ENCODE measurements at regions not wholly inside any gene's neighbourhood (a gene's known extent, or its start where the extent isn't known, plus 50 kb on each side); places are given as distances from the start of the nearest gene placed in this dataset.

DNA sequence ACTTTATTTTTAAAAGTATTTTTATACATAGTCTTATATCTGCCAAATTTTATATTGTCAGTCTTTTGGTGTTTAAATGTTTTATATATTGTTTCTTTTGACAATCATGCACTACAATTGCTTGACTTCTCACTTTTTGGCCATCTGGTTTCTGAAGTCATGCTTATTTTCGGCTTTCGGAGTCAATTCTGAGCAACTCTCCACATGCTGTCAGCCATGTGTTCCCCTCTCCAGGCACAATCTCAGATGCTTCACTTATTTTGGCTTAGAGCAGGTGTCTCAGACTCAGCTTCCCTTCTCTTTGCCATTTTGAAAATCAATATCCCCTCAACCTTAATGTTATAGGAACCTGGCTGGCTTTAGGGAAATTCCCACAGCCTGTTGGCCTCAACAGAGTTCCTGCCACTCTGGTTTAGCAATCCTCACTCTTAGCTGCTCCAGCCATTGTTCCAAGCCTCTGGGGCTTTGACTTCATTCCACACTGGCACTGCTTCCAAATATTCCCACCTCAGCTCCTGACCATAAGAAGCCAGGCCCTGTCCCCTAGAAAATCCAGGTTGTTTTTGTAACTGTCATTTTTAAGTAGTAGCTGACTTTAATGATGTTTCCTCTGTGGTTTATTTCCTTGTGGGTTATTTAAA is 125.5 kb upstream of the FAR2 start:
- Histone ChIP-seq H2BK15ac (ENCODE audit: low read depth, low read length) (no peak overlapping the region), H3K23me2 (ENCODE audit: insufficient read length, low read depth, low read length, poor library complexity, severe bottlenecking) (no peaks in the 10 kb centered on the region), H2AK5ac (ENCODE audit: insufficient read length, low read length) (no peak overlapping the region), H3K4ac (ENCODE audit: low read depth, low read length) (no peak overlapping the region), H2BK5ac (ENCODE audit: insufficient read length, low read length) (no peak overlapping the region), H3K27ac (ENCODE audit: insufficient read length, low read depth, low read length) (no peak overlapping the region), H3K14ac (ENCODE audit: insufficient read depth, low read length) (no peak overlapping the region), H3K9me3 (ENCODE audit: control insufficient read depth, low read depth, low read length) (no peaks in the 10 kb centered on the region), H2AFZ (ENCODE audit: low read length) (no peak overlapping the region), H3K4me1 (ENCODE audit: insufficient read depth, low read length) (no peaks in the 10 kb centered on the region), H4K20me1 (ENCODE audit: control insufficient read depth, insufficient read depth, insufficient read length) (no peaks in the 10 kb centered on the region), H3K4me2 (ENCODE audit: insufficient read depth, insufficient read length, low read length) (no peak overlapping the region), H2BK20ac (ENCODE audit: low read depth, low read length, poor library complexity, severe bottlenecking) (no peak overlapping the region), H3T11ph (ENCODE audit: low read length) (no peak overlapping the region), H3K56ac (ENCODE audit: insufficient read length, low read depth, low read length) (no peak overlapping the region), H3K79me1 (ENCODE audit: insufficient read depth, low read depth, low read length, poor library complexity, severe bottlenecking) (no peaks in the 10 kb centered on the region), H2BK120ac (ENCODE audit: low read depth, low read length, poor library complexity, severe bottlenecking) (no peak overlapping the region), H4K8ac (replicated peaks; ENCODE audit: insufficient read length, low read depth, low read length) (no peak overlapping the region), H3K79me2 (ENCODE audit: insufficient read depth, low read length) (no peaks in the 10 kb centered on the region), H3K27me3 (ENCODE audit: insufficient read depth, low read length) (no peaks in the 10 kb centered on the region), H4K5ac (ENCODE audit: insufficient read length, low read depth, low read length) (no peak overlapping the region), H2BK12ac (ENCODE audit: insufficient read length, low read depth, low read length) (no peak overlapping the region), H3K23ac (ENCODE audit: insufficient read length, low read depth, low read length) (no peak overlapping the region), H3K9ac (ENCODE audit: extremely low read depth, insufficient read length, low read length) (no peak overlapping the region), H3K18ac (ENCODE audit: insufficient read length, low read depth, low read length) (no peak overlapping the region), H4K91ac (ENCODE audit: insufficient read length, low read depth, low read length) (no peak overlapping the region)
- Mint-ChIP-seq H3K36me3 (ENCODE audit: insufficient read depth in 1 of 3, low read depth in 3 of 3) (no peaks in the 10 kb centered on the region), H3K9me3 (no peaks in the 10 kb centered on the region), H3K4me1 (peaks cover 9 to 10% of the 10 kb centered on the region in 2 experiments), H3K27ac (peak overlapping the region in 2 of 3 experiments; percentile 36 to 63; a peak in 1 of 7 replicates), H3K4me3 (no peak overlapping the region), H3K27me3 (ENCODE audit: low read depth) (no peaks in the 10 kb centered on the region)
- TF ChIP-seq, protein P1, sequence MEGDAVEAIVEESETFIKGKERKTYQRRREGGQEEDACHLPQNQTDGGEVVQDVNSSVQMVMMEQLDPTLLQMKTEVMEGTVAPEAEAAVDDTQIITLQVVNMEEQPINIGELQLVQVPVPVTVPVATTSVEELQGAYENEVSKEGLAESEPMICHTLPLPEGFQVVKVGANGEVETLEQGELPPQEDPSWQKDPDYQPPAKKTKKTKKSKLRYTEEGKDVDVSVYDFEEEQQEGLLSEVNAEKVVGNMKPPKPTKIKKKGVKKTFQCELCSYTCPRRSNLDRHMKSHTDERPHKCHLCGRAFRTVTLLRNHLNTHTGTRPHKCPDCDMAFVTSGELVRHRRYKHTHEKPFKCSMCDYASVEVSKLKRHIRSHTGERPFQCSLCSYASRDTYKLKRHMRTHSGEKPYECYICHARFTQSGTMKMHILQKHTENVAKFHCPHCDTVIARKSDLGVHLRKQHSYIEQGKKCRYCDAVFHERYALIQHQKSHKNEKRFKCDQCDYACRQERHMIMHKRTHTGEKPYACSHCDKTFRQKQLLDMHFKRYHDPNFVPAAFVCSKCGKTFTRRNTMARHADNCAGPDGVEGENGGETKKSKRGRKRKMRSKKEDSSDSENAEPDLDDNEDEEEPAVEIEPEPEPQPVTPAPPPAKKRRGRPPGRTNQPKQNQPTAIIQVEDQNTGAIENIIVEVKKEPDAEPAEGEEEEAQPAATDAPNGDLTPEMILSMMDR (conservative IDR thresholded peaks at IDR 0.05): no peak
- WGBS (ENCODE audit: extremely low coverage, insufficient read length, low lambda C conversion rate): no CpG with 5 or more reads among the region's 2 CpGs
- DNase-seq: no peak

All from H9 (cell line).